ENCODE measurements at regions not wholly inside any gene's neighbourhood (a gene's known extent, or its start where the extent isn't known, plus 50 kb on each side); places are given as distances from the start of the nearest gene placed in this dataset.

- DNase-seq, result no peak
Observed at GRCh38 chr2:22697054-22697788, 687.8 kb upstream of the KLHL29 start.

DNA sequence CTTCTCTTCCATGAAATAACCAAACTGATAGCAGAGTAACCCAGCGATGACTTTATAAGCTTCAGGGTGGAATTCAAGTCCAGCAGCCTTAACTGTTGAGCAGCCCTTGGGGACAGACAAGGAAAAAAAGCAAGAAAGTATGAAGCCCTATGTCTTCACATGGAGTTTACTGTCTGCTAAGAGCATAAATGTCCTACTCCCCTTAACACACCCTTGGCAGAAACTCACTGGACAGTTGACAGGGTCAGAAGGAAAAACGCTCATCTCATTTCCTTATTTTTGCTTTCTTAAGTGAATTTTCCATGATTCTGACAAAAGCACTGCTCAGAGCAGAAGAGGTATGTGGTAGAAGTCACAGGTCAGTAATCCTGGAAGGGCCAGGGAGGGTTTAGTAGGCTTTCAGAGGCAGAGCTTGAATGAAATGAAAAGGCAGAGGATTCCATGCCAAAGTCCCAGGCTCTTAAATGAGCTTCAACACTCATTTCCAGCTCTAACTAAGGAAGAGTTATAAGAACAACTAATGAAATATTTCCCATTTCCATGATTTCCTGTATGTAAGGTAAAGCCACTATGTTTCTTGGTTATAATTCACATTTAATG, 683.3 kb upstream of the KLHL29 start:
- no peak for DNase-seq

DNA sequence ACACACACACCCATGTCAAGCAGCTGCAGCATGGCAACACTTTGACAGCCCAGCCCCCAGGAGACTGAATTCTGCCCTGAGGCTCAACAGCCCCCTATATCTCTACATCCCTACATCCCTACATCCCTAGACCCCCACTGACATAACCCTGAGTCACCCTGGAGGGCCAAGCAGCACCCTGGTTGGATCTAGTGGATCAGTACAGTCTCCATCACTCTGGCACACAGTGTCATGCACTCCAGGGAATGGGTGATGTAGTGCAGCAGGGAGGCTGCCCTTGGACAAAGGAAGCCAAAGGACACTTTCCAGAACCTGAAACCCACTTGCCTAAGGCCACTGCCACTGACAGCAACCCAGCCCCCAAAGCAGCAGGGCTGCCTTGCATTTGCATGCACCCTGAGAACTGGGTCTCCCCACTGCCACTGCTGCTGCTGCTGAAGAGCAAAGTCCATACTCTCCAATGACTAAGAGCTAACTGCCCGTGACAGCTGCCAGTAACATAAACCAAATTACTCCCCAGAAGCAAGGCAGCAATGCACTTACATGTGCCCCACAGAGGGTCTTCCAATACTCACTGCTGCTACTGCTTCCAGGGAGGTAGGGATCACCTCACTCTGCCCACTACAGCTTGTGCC, 681.6 kb upstream of the KLHL29 start:
- DNase-seq, result no peak

DNA sequence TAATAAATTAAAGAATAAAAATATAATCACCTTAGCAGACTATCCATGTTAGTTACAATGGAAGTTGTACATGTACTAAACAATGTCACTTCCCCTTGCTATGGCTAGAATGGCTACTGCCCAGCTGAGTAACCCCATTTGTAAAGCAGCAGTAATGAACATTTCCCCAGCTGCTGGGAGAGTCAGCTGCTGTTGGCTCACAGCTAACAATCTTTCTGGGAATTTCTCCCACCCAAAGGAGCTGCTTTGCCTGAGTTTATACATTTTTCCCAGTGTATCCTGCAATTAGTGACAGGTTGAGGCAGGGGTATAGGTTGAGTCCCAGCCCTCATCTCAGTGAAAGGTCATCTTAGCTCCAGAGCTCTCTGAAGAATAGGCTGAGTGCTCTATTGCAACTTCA, 665.6 kb upstream of the KLHL29 start:
- DNase-seq, result no peak

- DNase-seq, result no peak
Observed at GRCh38 chr2:22729466-22729865, 655.5 kb upstream of the KLHL29 start.

- no peak for DNase-seq
Observed at GRCh38 chr2:22734373-22735045, 650.5 kb upstream of the KLHL29 start.

GRCh38 chr2:22737144-22737543, 647.8 kb upstream of the KLHL29 start:
- no peak for DNase-seq

GRCh38 chr2:22741216-22741615, 643.8 kb upstream of the KLHL29 start:
- no peak for DNase-seq

GRCh38 chr2:22748909-22749308, 636.1 kb upstream of the KLHL29 start:
- DNase-seq, result no peak

DNA sequence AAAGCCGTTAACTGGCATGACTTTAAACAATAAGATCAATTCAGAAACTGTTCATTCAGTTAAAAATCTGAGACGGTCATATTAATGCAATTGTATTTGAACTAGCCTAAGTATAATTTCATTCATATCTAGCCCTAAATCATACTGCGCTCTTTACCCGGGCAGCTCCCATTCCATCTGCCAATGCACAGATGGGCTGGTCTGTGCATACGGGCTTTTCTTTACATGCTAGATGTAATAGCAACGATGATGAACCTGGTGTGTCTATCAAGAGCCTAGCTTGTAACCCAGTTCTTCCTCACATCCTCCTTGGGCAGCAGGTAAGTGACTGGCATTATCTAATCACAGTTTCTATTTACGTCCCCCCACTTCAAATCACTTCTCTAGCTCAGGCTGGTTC, 631.5 kb upstream of the KLHL29 start:
- no peak for DNase-seq

DNA sequence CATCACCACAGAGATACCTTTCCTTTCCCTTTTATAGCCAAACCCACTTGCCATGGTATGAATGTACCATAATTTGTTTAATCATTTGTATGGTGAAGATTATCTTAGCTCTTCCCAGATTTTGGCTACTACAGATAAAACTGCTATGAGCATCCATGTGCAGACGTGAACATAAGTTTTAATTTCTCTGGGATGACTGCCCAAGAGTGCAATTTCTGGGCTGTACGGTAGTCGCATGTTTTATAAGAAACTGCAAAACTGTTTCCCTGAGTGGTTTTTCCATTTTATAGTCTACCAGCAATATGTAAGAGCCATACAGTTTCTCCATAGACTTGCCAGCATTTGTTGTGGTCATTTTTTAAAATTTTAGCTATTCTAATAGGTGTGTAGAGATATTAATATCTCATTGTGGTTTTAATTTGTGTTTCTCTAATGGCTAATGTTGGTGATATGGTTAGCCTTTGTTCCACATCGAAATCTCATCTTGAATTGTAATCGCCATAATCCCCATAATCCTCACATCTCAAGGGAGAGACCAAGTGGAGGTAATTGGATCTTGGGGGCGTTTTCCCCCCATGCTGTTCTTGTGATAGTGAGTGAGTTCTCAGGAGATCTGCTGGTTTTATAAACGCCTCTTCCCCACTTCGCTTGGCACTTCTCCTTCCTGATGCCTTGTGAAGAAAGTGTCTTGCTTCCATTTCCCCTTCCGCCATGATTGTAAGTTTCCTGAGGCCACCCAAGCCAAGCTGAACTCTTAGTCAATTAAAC, 628.5 kb upstream of the KLHL29 start:
- no peak for DNase-seq

DNA sequence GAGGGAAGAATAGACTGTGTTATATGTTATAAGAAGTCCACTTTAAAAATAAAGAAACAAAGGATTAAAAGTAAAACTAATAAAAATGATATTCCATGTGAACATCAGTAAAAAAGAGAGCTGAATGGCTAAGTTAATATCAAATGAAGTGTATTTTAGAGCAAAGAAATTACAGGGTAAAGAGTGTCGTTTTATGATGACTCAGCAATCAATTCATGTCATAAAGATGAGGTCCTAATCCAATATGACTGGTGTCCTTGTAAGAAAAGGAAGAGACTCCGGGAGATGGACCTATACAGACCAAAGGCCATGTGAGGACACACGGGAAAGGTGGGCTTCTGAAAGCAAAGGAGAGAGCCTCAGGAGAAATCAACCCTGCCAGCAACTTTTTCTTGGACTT, 615.5 kb upstream of the KLHL29 start:
- DNase-seq, result no peak

DNA sequence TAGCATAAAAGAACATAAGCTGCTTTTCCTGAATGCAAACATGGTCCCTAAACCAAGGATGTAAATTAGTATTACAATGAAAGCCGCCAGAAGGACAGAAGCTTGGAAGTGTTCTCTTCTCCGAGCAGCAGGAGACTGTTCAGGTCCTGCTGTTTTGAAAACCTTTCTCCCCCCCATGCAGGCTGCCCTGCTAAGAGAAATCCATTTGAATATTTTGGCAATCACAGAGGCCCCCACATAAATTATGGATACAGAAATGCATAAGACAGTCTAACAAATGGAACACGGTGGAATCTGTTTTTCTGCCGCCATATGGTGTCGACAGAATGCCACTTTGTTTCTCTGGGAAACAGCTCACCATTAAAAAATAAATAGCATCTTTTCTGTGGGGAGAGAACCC, 600.4 kb upstream of the KLHL29 start:
- DNase-seq, result no peak

GRCh38 chr2:22786817-22787216, 598.2 kb upstream of the KLHL29 start:
- no peak for DNase-seq

GRCh38 chr2:22787745-22788144, 597.2 kb upstream of the KLHL29 start:
- DNase-seq, result no peak

GRCh38 chr2:22788749-22789327, 596.1 kb upstream of the KLHL29 start:
- DNase-seq, result no peak

GRCh38 chr2:22795287-22795866, 589.6 kb upstream of the KLHL29 start:
- DNase-seq, result no peak

- no peak for DNase-seq
Observed at GRCh38 chr2:22798386-22798785, 586.6 kb upstream of the KLHL29 start.

- no peak for DNase-seq
Observed at GRCh38 chr2:22800412-22800811, 584.6 kb upstream of the KLHL29 start.

DNA sequence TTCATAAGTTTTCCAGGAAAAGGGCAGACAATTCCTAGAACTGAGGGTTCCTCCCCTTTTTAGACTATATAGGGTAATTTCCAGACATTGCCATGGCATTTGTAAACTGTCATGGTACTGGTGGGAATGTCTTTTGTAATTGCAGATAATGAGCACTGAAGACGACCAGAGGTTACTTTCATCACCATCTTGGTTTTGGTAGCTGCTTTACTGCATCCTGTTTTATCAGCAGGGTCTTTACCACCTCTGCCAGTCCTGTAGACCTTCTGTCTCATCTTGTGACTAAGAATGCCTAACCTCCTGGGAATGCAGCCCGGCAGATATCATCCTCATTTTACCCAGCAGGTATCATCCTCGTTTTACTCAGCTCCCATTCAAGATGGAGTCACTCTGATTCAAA, 583.9 kb upstream of the KLHL29 start:
- no peak for DNase-seq

GRCh38 chr2:22801970-22802369, 583.0 kb upstream of the KLHL29 start:
- DNase-seq, result no peak

Measured in hypothalamus (tissue), 51 donors.